HEK293T (cell line): ENCODE measurements at regions not wholly inside any gene's neighbourhood (a gene's known extent, or its start where the extent isn't known, plus 50 kb on each side); places are given as distances from the start of the nearest gene placed in this dataset.

ENCODE experiments used
- ELF4 ChIP-seq: fragments of 450-650 bp; IDR thresholded peaks from 2 replicates; pipeline ENCODE4 v1.6.1; 2017; ENCODE audit warnings: antibody characterized with exemption
- PKNOX1 ChIP-seq: fragments of 450-650 bp; IDR thresholded peaks from 2 replicates; pipeline ENCODE4 v1.6.1; 2016
- TARDBP ChIP-seq: fragments of 450-650 bp; IDR thresholded peaks from 2 replicates; pipeline ENCODE4 v1.6.1; 2016

- no peak for TF ChIP-seq PKNOX1
- no peak for TF ChIP-seq ELF4
- no peak for TF ChIP-seq TARDBP
These were observed 1005.8 kb downstream of the GATA3 start for GRCh38 chr10:9060314-9060713.
